B cell (primary cell): ENCODE measurements at regions not wholly inside any gene's neighbourhood (a gene's known extent, or its start where the extent isn't known, plus 50 kb on each side); places are given as distances from the start of the nearest gene placed in this dataset.

Source experiments
- ATAC-seq: fragments of 200-7000 bp; cut with Tn5 transposase; one replicate; pipeline ENCODE4 v1.10.0; 2021; ENCODE audit warnings: low read depth, mild to moderate bottlenecking, moderate number of reproducible peaks, moderate library complexity
- CTCF ChIA-PET: fragments of 350-600 bp; sonication (Branson Sonifier 250); formaldehyde crosslinking; loops from one replicate; lab custom pipeline; 2021; ENCODE audit warnings: antibody characterized with exemption, inconsistent platforms; lab: Charles Lee
- POLR2A ChIA-PET: fragments of 350-600 bp; sonication (Branson Sonifier 250); formaldehyde crosslinking; loops from one replicate; lab custom pipeline; 2021; ENCODE audit warnings: antibody characterized with exemption; lab: Charles Lee
- DNase-seq: peaks from one replicate; pipeline ENCODE4 v3.0.0; 2013
- H2AFZ ChIP-seq: 2 replicates; pipeline ENCODE4 v1.6.1; 2012; ENCODE audit warnings: mild to moderate bottlenecking, low read depth, low read length; ENCODE audit not compliant: insufficient read depth, poor library complexity, severe bottlenecking
- H3K27ac ChIP-seq, 2 donors: 1 replicate in 1 of 2; 2 replicates in 1 of 2; pipeline ENCODE4 v1.5.1; 2012 to 2013; ENCODE audit warnings: low read length in 2 of 2, mild to moderate bottlenecking in 2 of 2, moderate library complexity in 1 of 2
- H3K27me3 ChIP-seq, 4 experiments: fragments of 200-600 bp in 1 of 4; sonication (generic) in 1 of 4; replicated peaks in 1 of 4; 1 replicate in 2 of 4; 2 replicates in 2 of 4; pipeline versions ENCODE4 v1.6.1 to v1.7.0; 2013 to 2016; ENCODE audit warnings: low read length in 3 of 4, mild to moderate bottlenecking in 2 of 4, mixed read lengths in 1 of 4, moderate library complexity in 1 of 4; ENCODE audit not compliant: insufficient read depth in 4 of 4, control insufficient read depth in 3 of 4; ENCODE audit errors: control extremely low read depth in 1 of 4
- H3K36me3 ChIP-seq, 2 experiments: replicated peaks in 1 of 2; 1 replicate in 1 of 2; 2 replicates in 1 of 2; pipeline versions ENCODE4 v1.6.1 to v1.7.1; 2013; ENCODE audit warnings: low read length in 1 of 2; ENCODE audit not compliant: insufficient read depth in 2 of 2, control insufficient read depth in 1 of 2; ENCODE audit errors: control extremely low read depth in 1 of 2, extremely low read depth in 1 of 2
- H3K4me1 ChIP-seq, 2 donors: fragments of 200-600 bp in 1 of 2; sonication (generic) in 1 of 2; 1 replicate in 1 of 2; 2 replicates in 1 of 2; pipeline versions ENCODE4 v1.5.1 to v1.6.1; 2013 to 2017; ENCODE audit warnings: low read length in 2 of 2; ENCODE audit not compliant: control insufficient read depth in 2 of 2, insufficient read depth in 2 of 2
- H3K4me2 ChIP-seq: replicated peaks from 2 replicates; pipeline ENCODE3; 2012; ENCODE audit warnings: mild to moderate bottlenecking, low read depth, low read length; ENCODE audit not compliant: poor library complexity, severe bottlenecking
- H3K4me3 ChIP-seq, 5 experiments: fragments of 200-600 bp in 1 of 5; sonication (generic) in 1 of 5; 1 replicate in 3 of 5; 2 replicates in 2 of 5; pipeline versions ENCODE4 v1.5.1 to v1.7.0; 2011 to 2016; ENCODE audit warnings: low read length in 4 of 5, mild to moderate bottlenecking in 4 of 5, low read depth in 2 of 5, control low read depth in 1 of 5, moderate library complexity in 1 of 5; ENCODE audit not compliant: insufficient read depth in 1 of 5; ENCODE audit errors: control extremely low read depth in 1 of 5, extremely low read depth in 1 of 5
- H3K79me2 ChIP-seq: fragments of 200-600 bp; sonication (generic); one replicate; pipeline ENCODE4 v1.6.0; 2016; ENCODE audit warnings: low read length; ENCODE audit not compliant: control insufficient read depth, insufficient read depth
- H3K9ac ChIP-seq: fragments of 200-600 bp; sonication (generic); 2 replicates; pipeline ENCODE4 v1.6.1; 2017; ENCODE audit warnings: mild to moderate bottlenecking, low read length, moderate library complexity
- H3K9me3 ChIP-seq, 3 donors: one replicate each; pipeline versions ENCODE4 v1.6.1 to v1.7.1; 2013; ENCODE audit warnings: low read length in 2 of 3; ENCODE audit not compliant: control insufficient read depth in 2 of 3, insufficient read depth in 1 of 3; ENCODE audit errors: control extremely low read depth in 1 of 3
- H4K20me1 ChIP-seq: 2 replicates; pipeline ENCODE4 v1.6.0; 2012; ENCODE audit warnings: mild to moderate bottlenecking, low read length; ENCODE audit not compliant: insufficient read depth, control insufficient read depth, poor library complexity, severe bottlenecking
- H3K27ac Mint-ChIP-seq: one replicate; pipeline ENCODE4 v1.8.0; 2021; ENCODE audit warnings: mixed read lengths
- H3K27me3 Mint-ChIP-seq: one replicate; pipeline ENCODE4 v1.8.0; 2021; ENCODE audit warnings: mixed read lengths
- H3K4me1 Mint-ChIP-seq: one replicate; pipeline ENCODE4 v1.8.0; 2021; ENCODE audit warnings: mixed read lengths
- H3K4me3 Mint-ChIP-seq: one replicate; pipeline ENCODE4 v1.8.0; 2021; ENCODE audit warnings: mixed read lengths
- H3K9me3 Mint-ChIP-seq: one replicate; pipeline ENCODE4 v1.8.0; 2022; ENCODE audit warnings: mixed read lengths; ENCODE audit not compliant: insufficient read depth
- EZH2 ChIP-seq: IDR thresholded peaks from 2 replicates; pipeline ENCODE4 v1.6.1; 2012; ENCODE audit warnings: borderline replicate concordance, low read depth, mild to moderate bottlenecking, moderate library complexity, low read length; ENCODE audit not compliant: insufficient read depth, poor library complexity, severe bottlenecking
- WGBS: methylation state at CpG from one replicate; pipeline ENCODE4 v1.1.5; 2013; ENCODE audit warnings: missing lambda C conversion rate; ENCODE audit not compliant: insufficient coverage; 5-methylcytosine and 5-hydroxymethylcytosine counted together
- intact Hi-C: fragments of 100-400 bp; cut with micrococcal nuclease; formaldehyde crosslinking; loops from one replicate; pipeline ENCODE4 v1.10.0; 2022
- TF ChIP-seq, protein P1 (sequence below): fragments of 200-600 bp; IDR thresholded peaks from one replicate; pipeline ENCODE4 v1.8.0; 2022; ENCODE audit warnings: antibody characterized with exemption, mild to moderate bottlenecking

DNA sequence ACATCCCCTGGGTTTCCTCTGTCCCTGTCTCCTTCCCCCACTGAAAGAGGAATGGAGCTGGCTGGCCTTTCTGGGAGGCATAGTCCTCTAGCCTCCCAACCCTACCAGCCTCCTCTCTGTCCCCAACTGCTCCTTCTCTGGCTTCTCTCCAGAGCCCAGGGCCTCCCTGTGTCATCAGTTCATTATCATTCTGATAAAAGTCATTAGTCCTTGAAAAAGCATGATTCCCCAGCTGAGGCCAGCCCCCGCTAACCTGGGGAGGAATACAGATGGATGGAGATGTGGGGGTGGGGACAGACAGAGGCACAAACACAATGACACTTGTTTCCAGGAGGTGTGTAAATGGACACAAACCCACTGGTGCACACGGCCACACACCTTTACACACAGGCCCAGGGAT lies 73.6 kb upstream of the HSPA9 start:
- peaks cover 30% of the 10 kb centered on the region for H3K27me3 Mint-ChIP-seq
- WGBS = 75% methylated on average over 1 of the region's 2 CpGs
- CTCF ChIA-PET = interaction anchor here (0.9 kb wide), 1 partner anchor 69 kb away, joined by 3 read pairs; no protein-coding TSS in a partner anchor

DNA sequence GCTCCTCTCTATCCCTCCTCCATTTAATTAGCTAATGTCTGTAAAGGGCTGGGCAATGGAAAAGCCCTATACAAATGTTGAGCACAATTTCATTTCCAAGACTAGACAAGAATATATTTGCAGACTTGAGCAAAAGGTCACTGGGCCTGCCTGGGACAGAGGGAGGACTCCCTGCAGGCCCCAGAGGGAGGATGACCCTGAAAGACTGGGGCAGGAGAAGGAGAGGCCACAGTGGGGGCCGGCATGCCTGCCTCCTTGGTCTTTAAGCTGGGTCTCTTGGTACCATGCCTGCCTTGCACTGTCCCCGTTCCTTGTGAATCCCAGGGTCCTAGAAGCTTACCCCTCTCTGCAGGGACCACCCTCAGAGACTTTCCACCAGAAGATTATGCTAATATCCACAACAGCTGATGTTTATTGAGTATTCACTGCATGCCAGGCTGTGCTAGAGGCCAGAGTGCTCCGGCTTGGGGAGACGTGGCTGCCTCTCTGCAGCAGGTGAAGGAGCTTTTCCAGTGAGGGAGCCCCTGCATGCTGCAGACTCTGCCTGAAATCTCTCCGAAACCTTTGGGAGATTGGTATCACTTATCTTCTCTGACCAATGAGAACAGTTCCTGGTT lies 72.7 kb upstream of the HSPA9 start:
- H3K9me3 Mint-ChIP-seq = no peaks in the 10 kb centered on the region
- peaks cover 0 to 7% (median 0%) of the 10 kb centered on the region in 3 donors for H3K9me3 ChIP-seq
- ChIA-PET POLR2A (interaction anchor here (0.6 kb wide), 1 partner anchor 890 kb away, joined by 5 read pairs; no protein-coding TSS in a partner anchor), CTCF (no interaction called here)
- peaks cover 20% of the 10 kb centered on the region for H3K4me1 Mint-ChIP-seq
- intact Hi-C loops = no loop called here
- no peak overlapping the region for H3K4me2 ChIP-seq
- H4K20me1 ChIP-seq = no peaks in the 10 kb centered on the region
- H3K27me3 Mint-ChIP-seq = peaks cover 21% of the 10 kb centered on the region
- H3K4me1 ChIP-seq = peaks cover 18 to 21% of the 10 kb centered on the region in 2 donors
- no peak overlapping the region for H3K9ac ChIP-seq
- H3K27ac ChIP-seq = no peak overlapping the region
- no peaks in the 10 kb centered on the region for H3K79me2 ChIP-seq
- H2AFZ ChIP-seq = no peak overlapping the region
- no peak overlapping the region for H3K4me3 Mint-ChIP-seq
- TF ChIP-seq, protein P1, sequence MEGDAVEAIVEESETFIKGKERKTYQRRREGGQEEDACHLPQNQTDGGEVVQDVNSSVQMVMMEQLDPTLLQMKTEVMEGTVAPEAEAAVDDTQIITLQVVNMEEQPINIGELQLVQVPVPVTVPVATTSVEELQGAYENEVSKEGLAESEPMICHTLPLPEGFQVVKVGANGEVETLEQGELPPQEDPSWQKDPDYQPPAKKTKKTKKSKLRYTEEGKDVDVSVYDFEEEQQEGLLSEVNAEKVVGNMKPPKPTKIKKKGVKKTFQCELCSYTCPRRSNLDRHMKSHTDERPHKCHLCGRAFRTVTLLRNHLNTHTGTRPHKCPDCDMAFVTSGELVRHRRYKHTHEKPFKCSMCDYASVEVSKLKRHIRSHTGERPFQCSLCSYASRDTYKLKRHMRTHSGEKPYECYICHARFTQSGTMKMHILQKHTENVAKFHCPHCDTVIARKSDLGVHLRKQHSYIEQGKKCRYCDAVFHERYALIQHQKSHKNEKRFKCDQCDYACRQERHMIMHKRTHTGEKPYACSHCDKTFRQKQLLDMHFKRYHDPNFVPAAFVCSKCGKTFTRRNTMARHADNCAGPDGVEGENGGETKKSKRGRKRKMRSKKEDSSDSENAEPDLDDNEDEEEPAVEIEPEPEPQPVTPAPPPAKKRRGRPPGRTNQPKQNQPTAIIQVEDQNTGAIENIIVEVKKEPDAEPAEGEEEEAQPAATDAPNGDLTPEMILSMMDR = no peak
- TF ChIP-seq EZH2 = no peak
- WGBS = 91% methylated on average over 4 of the region's 5 CpGs
- ATAC-seq (no peak), DNase-seq (no peak)
- peaks cover 0 to 43% (median 17%) of the 10 kb centered on the region in 4 experiments for H3K27me3 ChIP-seq
- H3K36me3 ChIP-seq = no peaks in the 10 kb centered on the region
- H3K27ac Mint-ChIP-seq = no peak overlapping the region
- no peak overlapping the region for H3K4me3 ChIP-seq

More for the DNA sequence above, 73.6 kb upstream of the HSPA9 start:
- Histone ChIP-seq H3K4me1 (peaks cover 18 to 23% of the 10 kb centered on the region in 2 donors), H3K9ac (no peak overlapping the region), H3K79me2 (no peaks in the 10 kb centered on the region), H4K20me1 (no peaks in the 10 kb centered on the region), H3K9me3 (peaks cover 0 to 7% (median 0%) of the 10 kb centered on the region in 3 donors), H3K36me3 (no peaks in the 10 kb centered on the region), H3K4me3 (no peak overlapping the region), H3K4me2 (no peak overlapping the region), H2AFZ (no peak overlapping the region), H3K27ac (no peak overlapping the region), H3K27me3 (peaks cover 0 to 48% (median 24%) of the 10 kb centered on the region in 4 experiments)
- TF ChIP-seq, protein P1 = no peak
- no peak for TF ChIP-seq EZH2
- Mint-ChIP-seq H3K4me3 (no peak overlapping the region), H3K27ac (no peak overlapping the region), H3K9me3 (no peaks in the 10 kb centered on the region), H3K4me1 (peaks cover 26% of the 10 kb centered on the region)
- no peak for DNase-seq
- POLR2A ChIA-PET = no interaction called here
- no peak for ATAC-seq
- intact Hi-C loops = no loop called here
